Osteoblast (primary cell): ENCODE measurements at regions not wholly inside any gene's neighbourhood (a gene's known extent, or its start where the extent isn't known, plus 50 kb on each side); places are given as distances from the start of the nearest gene placed in this dataset.

Source experiments
- DNase-seq: peaks from one replicate; pipeline ENCODE4 v3.0.0; 2011; ENCODE audit warnings: low spot score, mixed read lengths; ENCODE audit not compliant: insufficient read length; ENCODE audit errors: missing footprints
- H2AFZ ChIP-seq: 2 replicates; pipeline ENCODE4 v1.6.0; 2011; ENCODE audit warnings: mild to moderate bottlenecking, low read length
- H3K27ac ChIP-seq: 2 replicates; pipeline ENCODE4 v1.5.1; 2011; ENCODE audit warnings: mild to moderate bottlenecking, low read depth, low read length, moderate library complexity
- H3K27me3 ChIP-seq: 2 replicates; pipeline ENCODE4 v1.6.0; 2012; ENCODE audit warnings: mild to moderate bottlenecking, control low read depth, inconsistent platforms, low read length, moderate library complexity; ENCODE audit not compliant: insufficient read depth
- H3K36me3 ChIP-seq: 2 replicates; pipeline ENCODE4 v1.5.1; 2011; ENCODE audit warnings: mild to moderate bottlenecking, low read length, control low read depth, moderate library complexity; ENCODE audit not compliant: insufficient read depth
- H3K4me1 ChIP-seq: 2 replicates; pipeline ENCODE4 v1.5.1; 2011; ENCODE audit warnings: mild to moderate bottlenecking, low read length, control low read depth, moderate library complexity; ENCODE audit not compliant: insufficient read depth
- H3K4me2 ChIP-seq: 2 replicates; pipeline ENCODE4 v1.6.0; 2011; ENCODE audit warnings: mild to moderate bottlenecking, low read length; ENCODE audit not compliant: insufficient read depth
- H3K4me3 ChIP-seq: fragments of 200-600 bp; sonication (generic); 3 replicates; pipeline ENCODE4 v1.5.1; 2012; ENCODE audit warnings: mild to moderate bottlenecking, low read length, inconsistent platforms; ENCODE audit not compliant: insufficient read depth
- H3K79me2 ChIP-seq: 2 replicates; pipeline ENCODE4 v1.6.0; 2012; ENCODE audit warnings: mild to moderate bottlenecking, low read length, control low read depth, inconsistent platforms; ENCODE audit not compliant: insufficient read depth
- H3K9me3 ChIP-seq: 2 replicates; pipeline ENCODE4 v1.5.1; 2011; ENCODE audit warnings: low read depth, low read length, control low read depth
- H4K20me1 ChIP-seq: 2 replicates; pipeline ENCODE4 v1.6.0; 2012; ENCODE audit warnings: mild to moderate bottlenecking, low read length, control low read depth; ENCODE audit not compliant: insufficient read depth
- CTCF ChIP-seq: IDR thresholded peaks from 2 replicates; pipeline ENCODE4 v1.5.1; 2011; ENCODE audit warnings: mild to moderate bottlenecking, low read depth, low read length, moderate library complexity; ENCODE audit errors: extremely low read depth

- H4K20me1 ChIP-seq, result no peaks in the 10 kb centered on the region
- H3K4me1 ChIP-seq, result no peaks in the 10 kb centered on the region
- no peaks in the 10 kb centered on the region for H3K79me2 ChIP-seq
- no peak overlapping the region for H3K4me3 ChIP-seq
- H3K27me3 ChIP-seq, result no peaks in the 10 kb centered on the region
- no peak overlapping the region for H2AFZ ChIP-seq
- H3K27ac ChIP-seq, result no peak overlapping the region
- no peak overlapping the region for H3K4me2 ChIP-seq
- no peak for DNase-seq
- no peaks in the 10 kb centered on the region for H3K36me3 ChIP-seq
- H3K9me3 ChIP-seq, result no peaks in the 10 kb centered on the region
- TF ChIP-seq CTCF, result no peak
These were observed 545.2 kb upstream of the CADM1 start for GRCh38 chr11:116049383-116049782.

GRCh38 chr11:116046127-116046526 is 541.9 kb upstream of the CADM1 start:
- Histone ChIP-seq H3K4me3 (no peak overlapping the region), H3K4me1 (no peaks in the 10 kb centered on the region), H3K27me3 (no peaks in the 10 kb centered on the region), H3K36me3 (no peaks in the 10 kb centered on the region), H3K9me3 (no peaks in the 10 kb centered on the region), H3K27ac (no peak overlapping the region), H2AFZ (no peak overlapping the region), H3K4me2 (no peak overlapping the region), H4K20me1 (no peaks in the 10 kb centered on the region), H3K79me2 (no peaks in the 10 kb centered on the region)
- no peak for TF ChIP-seq CTCF
- no peak for DNase-seq

DNA sequence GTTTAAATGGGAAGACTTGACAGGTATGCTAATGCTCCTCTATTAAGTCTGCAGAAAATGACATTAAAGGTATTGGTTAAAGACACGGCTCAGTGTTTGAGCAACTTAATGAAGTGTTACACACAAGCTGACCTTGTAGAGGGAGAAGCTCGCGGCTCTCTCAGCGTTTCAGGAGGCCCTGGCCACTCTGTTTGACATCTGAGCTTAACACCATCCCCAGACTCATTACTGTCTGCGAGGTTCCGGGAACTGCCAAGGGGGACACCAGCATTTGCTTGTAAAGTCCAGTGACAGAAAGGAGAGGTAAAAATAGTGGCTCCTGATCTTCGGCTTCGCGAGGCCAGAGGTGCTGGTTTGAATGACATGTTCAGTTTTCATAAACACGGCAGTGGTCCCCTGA is 540.7 kb upstream of the CADM1 start:
- Histone ChIP-seq H2AFZ (no peak overlapping the region), H3K79me2 (no peaks in the 10 kb centered on the region), H3K4me1 (no peaks in the 10 kb centered on the region), H3K9me3 (no peaks in the 10 kb centered on the region), H3K36me3 (no peaks in the 10 kb centered on the region), H4K20me1 (no peaks in the 10 kb centered on the region), H3K4me2 (no peak overlapping the region), H3K27ac (no peak overlapping the region), H3K27me3 (no peaks in the 10 kb centered on the region), H3K4me3 (no peak overlapping the region)
- no peak for TF ChIP-seq CTCF
- no peak for DNase-seq

DNA sequence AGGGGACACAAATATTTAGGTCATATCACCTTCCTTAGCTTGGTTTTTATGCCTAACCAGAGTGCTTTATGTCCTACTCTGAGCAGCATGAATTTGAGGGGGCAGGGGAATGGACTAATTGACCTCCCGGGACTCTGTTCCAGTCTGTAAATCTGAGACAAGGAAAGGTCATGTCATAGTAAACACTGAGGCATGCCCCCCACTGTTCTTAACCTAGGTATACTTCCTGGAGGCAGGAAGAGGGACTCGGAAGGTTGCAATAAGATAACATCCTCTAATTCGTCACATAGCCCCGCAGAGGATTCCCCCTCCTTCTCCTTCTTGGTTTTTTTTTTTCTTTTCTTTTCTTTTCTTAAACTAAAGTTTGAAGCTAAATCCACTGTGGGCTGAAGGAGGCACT is 540.3 kb upstream of the CADM1 start:
- Histone ChIP-seq H2AFZ (no peak overlapping the region), H3K9me3 (no peaks in the 10 kb centered on the region), H3K4me3 (no peak overlapping the region), H3K4me2 (no peak overlapping the region), H3K27ac (no peak overlapping the region), H3K27me3 (no peaks in the 10 kb centered on the region), H3K36me3 (no peaks in the 10 kb centered on the region), H3K79me2 (no peaks in the 10 kb centered on the region), H4K20me1 (no peaks in the 10 kb centered on the region), H3K4me1 (no peaks in the 10 kb centered on the region)
- no peak for TF ChIP-seq CTCF
- no peak for DNase-seq
